H1 (cell line): ENCODE measurements at regions not wholly inside any gene's neighbourhood (a gene's known extent, or its start where the extent isn't known, plus 50 kb on each side); places are given as distances from the start of the nearest gene placed in this dataset.

Experiments
- CTCF ChIA-PET: fragments of 300-600 bp; sonication (Branson Sonifier 250); formaldehyde crosslinking; loops from one replicate; lab custom pipeline; 2021; ENCODE audit not compliant: partially characterized antibody; lab: Charles Lee
- POLR2A ChIA-PET: fragments of 300-600 bp; sonication (Branson Sonifier 250); formaldehyde crosslinking; loops from one replicate; lab custom pipeline; 2021; ENCODE audit warnings: inconsistent platforms; ENCODE audit not compliant: partially characterized antibody; lab: Charles Lee
- DNase-seq, 2 experiments: peaks; one replicate each; pipeline versions ENCODE4 v3.0.0 to v3.0.0-alpha.2; 2010 to 2022; ENCODE audit warnings: low spot score in 2 of 2, low read depth in 1 of 2, mixed read lengths in 1 of 2
- FAIRE-seq: peaks from 2 replicates; lab custom pipeline; 2011; peaks lifted over from hg19 to GRCh38; lab: Jason Lieb, UNC
- H2AFZ ChIP-seq: 2 replicates; pipeline ENCODE4 v1.8.1; 2012; ENCODE audit warnings: low read length, inconsistent platforms
- H2AK5ac ChIP-seq: 2 replicates; pipeline ENCODE4 v1.6.1; 2013; ENCODE audit warnings: low read depth, low read length
- H2BK120ac ChIP-seq: replicated peaks from 2 replicates; pipeline ENCODE3; 2013; ENCODE audit warnings: low read depth, low read length, inconsistent platforms
- H2BK12ac ChIP-seq: 2 replicates; pipeline ENCODE4 v1.6.1; 2013; ENCODE audit warnings: low read depth, low read length
- H2BK15ac ChIP-seq: 2 replicates; pipeline ENCODE4 v1.6.1; 2013; ENCODE audit warnings: low read length
- H2BK20ac ChIP-seq: 2 replicates; pipeline ENCODE4 v1.6.1; 2013; ENCODE audit warnings: low read length
- H2BK5ac ChIP-seq: 2 replicates; pipeline ENCODE4 v1.6.1; 2013; ENCODE audit warnings: low read depth, low read length
- H3K14ac ChIP-seq: 2 replicates; pipeline ENCODE4 v1.6.1; 2013; ENCODE audit warnings: inconsistent platforms; ENCODE audit not compliant: insufficient read length
- H3K18ac ChIP-seq: 2 replicates; pipeline ENCODE4 v1.6.1; 2013; ENCODE audit warnings: low read length; ENCODE audit errors: extremely low read depth
- H3K23ac ChIP-seq: 2 replicates; pipeline ENCODE4 v1.6.1; 2013; ENCODE audit warnings: inconsistent platforms; ENCODE audit not compliant: insufficient read length
- H3K23me2 ChIP-seq: 2 replicates; pipeline ENCODE4 v1.6.1; 2013; ENCODE audit warnings: low read depth, low read length
- H3K27ac ChIP-seq: 2 replicates; pipeline ENCODE4 v1.6.1; 2011; ENCODE audit warnings: low read depth, low read length, inconsistent platforms
- H3K27me3 ChIP-seq, 4 experiments: replicated peaks in 1 of 4; 1 replicate in 1 of 4; 2 replicates in 3 of 4; pipeline versions ENCODE4 v1.6.1 to v1.8.1; 2011 to 2013; ENCODE audit warnings: low read length in 3 of 4, mild to moderate bottlenecking in 3 of 4, inconsistent platforms in 2 of 4, mixed read lengths in 2 of 4, moderate library complexity in 1 of 4; ENCODE audit not compliant: control insufficient read depth in 3 of 4, insufficient read depth in 3 of 4; ENCODE audit errors: extremely low read depth in 1 of 4
- H3K36me3 ChIP-seq, 4 experiments: 2 replicates each; pipeline versions ENCODE4 v1.6.1 to v1.8.1; 2011 to 2013; ENCODE audit warnings: mild to moderate bottlenecking in 4 of 4, low read length in 3 of 4, moderate library complexity in 2 of 4, control low read depth in 1 of 4, inconsistent platforms in 1 of 4; ENCODE audit not compliant: insufficient read depth in 4 of 4, control insufficient read depth in 2 of 4
- H3K4ac ChIP-seq: replicated peaks from 2 replicates; pipeline ENCODE3; 2013; ENCODE audit warnings: low read length, low read depth, mixed read lengths, inconsistent platforms; ENCODE audit not compliant: insufficient read length
- H3K4me1 ChIP-seq, 4 experiments: replicated peaks in 1 of 4; 1 replicate in 1 of 4; 2 replicates in 3 of 4; pipeline versions ENCODE4 v1.6.1 to v1.8.1; 2011 to 2013; ENCODE audit warnings: low read length in 3 of 4, inconsistent platforms in 2 of 4, mixed read lengths in 1 of 4; ENCODE audit not compliant: insufficient read depth in 4 of 4, control insufficient read depth in 3 of 4
- H3K4me2 ChIP-seq, 2 experiments: 2 replicates each; pipeline versions ENCODE4 v1.6.1 to v1.8.1; 2011 to 2013; ENCODE audit warnings: low read depth in 2 of 2, low read length in 2 of 2, control low read depth in 1 of 2, inconsistent platforms in 1 of 2, mild to moderate bottlenecking in 1 of 2; ENCODE audit not compliant: insufficient read depth in 1 of 2
- H3K4me3 ChIP-seq, 4 experiments: fragments of 200-600, 300-600 bp in 1 of 4; sonication (generic), shearing (Covaris generic), sonication (Bioruptor Twin) in 1 of 4; 2 replicates each; pipeline versions ENCODE4 v1.5.1 to v1.8.1; 2011 to 2016; ENCODE audit warnings: low read length in 4 of 4, low read depth in 3 of 4, control low read depth in 2 of 4, inconsistent platforms in 2 of 4, mild to moderate bottlenecking in 2 of 4, mixed read lengths in 1 of 4, moderate library complexity in 1 of 4; ENCODE audit not compliant: insufficient read depth in 2 of 4; ENCODE audit errors: extremely low read depth in 1 of 4
- H3K56ac ChIP-seq: replicated peaks from 2 replicates; pipeline ENCODE3; 2013; ENCODE audit warnings: low read depth, mild to moderate bottlenecking, mixed read lengths, low read length, inconsistent platforms; ENCODE audit not compliant: insufficient read length
- H3K79me1 ChIP-seq: 2 replicates; pipeline ENCODE4 v1.6.1; 2013; ENCODE audit warnings: low read depth, low read length, control low read depth
- H3K79me2 ChIP-seq, 2 experiments: 2 replicates each; pipeline versions ENCODE4 v1.6.1 to v1.8.1; 2012 to 2013; ENCODE audit warnings: low read length in 2 of 2, mild to moderate bottlenecking in 2 of 2, inconsistent platforms in 1 of 2; ENCODE audit not compliant: insufficient read depth in 2 of 2, control insufficient read depth in 1 of 2
- H3K9ac ChIP-seq, 4 experiments: replicated peaks in 1 of 4; 1 replicate in 1 of 4; 2 replicates in 3 of 4; pipeline versions ENCODE4 v1.6.1 to v1.8.1; 2011 to 2013; ENCODE audit warnings: low read depth in 3 of 4, low read length in 3 of 4, control low read depth in 2 of 4, mild to moderate bottlenecking in 2 of 4, moderate library complexity in 2 of 4, inconsistent platforms in 1 of 4; ENCODE audit errors: extremely low read depth in 1 of 4
- H3K9me3 ChIP-seq, 2 experiments: 2 replicates each; pipeline versions ENCODE4 v1.6.1 to v1.8.1; 2012 to 2013; ENCODE audit warnings: mild to moderate bottlenecking in 2 of 2, moderate library complexity in 2 of 2, control low read depth in 1 of 2, inconsistent platforms in 1 of 2, low read depth in 1 of 2, low read length in 1 of 2, mixed read lengths in 1 of 2; ENCODE audit not compliant: insufficient read depth in 2 of 2
- H4K20me1 ChIP-seq, 2 experiments: replicated peaks in 1 of 2; 2 replicates each; pipeline versions ENCODE3 to v1.8.1; 2011 to 2013; ENCODE audit warnings: inconsistent platforms in 2 of 2, low read length in 2 of 2, mild to moderate bottlenecking in 1 of 2; ENCODE audit not compliant: insufficient read depth in 2 of 2, control insufficient read depth in 1 of 2
- H4K5ac ChIP-seq: 2 replicates; pipeline ENCODE4 v1.6.1; 2013; ENCODE audit warnings: low read length, low read depth, mixed read lengths, inconsistent platforms; ENCODE audit not compliant: insufficient read length
- H4K8ac ChIP-seq: 2 replicates; pipeline ENCODE4 v1.8.0; 2013; ENCODE audit warnings: mild to moderate bottlenecking, moderate library complexity, low read length, inconsistent platforms; ENCODE audit not compliant: insufficient read depth; ENCODE audit errors: extremely low read depth
- H4K91ac ChIP-seq: replicated peaks from 2 replicates; pipeline ENCODE3; 2013; ENCODE audit warnings: low read length, mixed read lengths, inconsistent platforms; ENCODE audit not compliant: insufficient read length
- CHD2 ChIP-seq: IDR thresholded peaks from 2 replicates; pipeline ENCODE4 v1.6.1; 2012; ENCODE audit warnings: low read length, improper control_type of control experiment
- RAD21 ChIP-seq, 2 experiments: IDR thresholded peaks in 1 of 2; conservative IDR thresholded peaks in 1 of 2; 2 replicates each; pipeline ENCODE4 v1.6.1; 2011; ENCODE audit warnings: low read depth in 2 of 2, low read length in 2 of 2, improper control_type of control experiment in 1 of 2, inconsistent platforms in 1 of 2, mild to moderate bottlenecking in 1 of 2, moderate library complexity in 1 of 2
- TF ChIP-seq, protein P1 (sequence below): IDR thresholded peaks from 2 replicates; pipeline ENCODE4 v1.6.1; 2012; ENCODE audit warnings: inconsistent platforms
- TF ChIP-seq, protein P2 (sequence below): IDR thresholded peaks from 2 replicates; pipeline ENCODE4 v1.6.1; 2011; ENCODE audit warnings: low read depth, mild to moderate bottlenecking, low read length; ENCODE audit not compliant: insufficient read depth

DNA sequence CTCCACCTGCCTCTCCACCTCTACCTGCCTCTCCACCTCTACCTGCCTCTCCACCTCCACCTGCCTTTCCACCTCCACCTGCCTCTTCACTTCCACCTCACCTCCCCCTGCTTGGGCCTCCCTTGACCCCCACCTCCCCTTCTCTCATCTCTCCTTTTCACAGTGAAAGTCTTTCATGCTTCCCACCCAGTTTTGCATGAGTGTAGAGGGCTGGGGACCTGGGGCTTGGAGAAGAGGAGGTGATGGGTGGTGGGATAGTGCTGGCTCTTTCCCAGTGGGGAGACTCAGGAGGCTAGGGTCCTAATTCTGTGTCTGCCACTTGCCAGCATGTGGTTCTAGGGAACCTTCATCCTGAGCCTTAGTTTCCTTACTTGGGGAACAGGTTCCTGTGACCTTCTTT lies 316.2 kb upstream of the C1orf174 start:
- H2AFZ ChIP-seq = no peak overlapping the region
- H3K4me1 ChIP-seq = peaks cover 0 to 4% (median 0%) of the 10 kb centered on the region in 4 experiments; a peak in 2 of 7 replicates
- H3K79me2 ChIP-seq = no peaks in the 10 kb centered on the region
- no peak overlapping the region for H3K14ac ChIP-seq
- CTCF ChIA-PET = no interaction called here
- no peak overlapping the region for H3K4me2 ChIP-seq
- H4K5ac ChIP-seq = no peak overlapping the region
- no peaks in the 10 kb centered on the region; a peak in 1 of 8 replicates for H3K36me3 ChIP-seq
- H2BK120ac ChIP-seq = no peak overlapping the region
- no peak overlapping the region for H3K27ac ChIP-seq
- no peak overlapping the region for H4K91ac ChIP-seq
- H3K79me1 ChIP-seq = no peaks in the 10 kb centered on the region
- no peak overlapping the region for H3K23ac ChIP-seq
- DNase-seq (no peak), FAIRE-seq (no peak)
- no peaks in the 10 kb centered on the region for H4K20me1 ChIP-seq
- H3K9ac ChIP-seq = no peak overlapping the region
- no peak overlapping the region for H2BK20ac ChIP-seq
- no peak overlapping the region for H3K4ac ChIP-seq
- H4K8ac ChIP-seq = no peak overlapping the region
- H3K4me3 ChIP-seq = no peak overlapping the region
- no peak overlapping the region for H2BK15ac ChIP-seq
- H2BK5ac ChIP-seq = no peak overlapping the region
- TF ChIP-seq, protein P1, sequence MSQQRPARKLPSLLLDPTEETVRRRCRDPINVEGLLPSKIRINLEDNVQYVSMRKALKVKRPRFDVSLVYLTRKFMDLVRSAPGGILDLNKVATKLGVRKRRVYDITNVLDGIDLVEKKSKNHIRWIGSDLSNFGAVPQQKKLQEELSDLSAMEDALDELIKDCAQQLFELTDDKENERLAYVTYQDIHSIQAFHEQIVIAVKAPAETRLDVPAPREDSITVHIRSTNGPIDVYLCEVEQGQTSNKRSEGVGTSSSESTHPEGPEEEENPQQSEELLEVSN = no peak
- TF ChIP-seq, protein P2, sequence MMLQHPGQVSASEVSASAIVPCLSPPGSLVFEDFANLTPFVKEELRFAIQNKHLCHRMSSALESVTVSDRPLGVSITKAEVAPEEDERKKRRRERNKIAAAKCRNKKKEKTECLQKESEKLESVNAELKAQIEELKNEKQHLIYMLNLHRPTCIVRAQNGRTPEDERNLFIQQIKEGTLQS = no peak
- TF ChIP-seq RAD21 (IDR thresholded peaks at IDR 0.05 in 1 of 2, conservative IDR thresholded peaks at IDR 0.05 in 1 of 2; ENCODE audit: low read depth in 2 of 2, low read length in 2 of 2) = no peak
- TF ChIP-seq CHD2 = no peak
- no peak overlapping the region for H3K56ac ChIP-seq
- no peaks in the 10 kb centered on the region; the same call in 1 of the 2 replicates for H3K23me2 ChIP-seq
- no peak overlapping the region for H3K18ac ChIP-seq
- no peaks in the 10 kb centered on the region for H3K27me3 ChIP-seq
- peaks cover 19 to 35% of the 10 kb centered on the region in 2 experiments for H3K9me3 ChIP-seq
- H2AK5ac ChIP-seq = no peak overlapping the region
- POLR2A ChIA-PET = no interaction called here
- H2BK12ac ChIP-seq = no peak overlapping the region
